ENCODE measurements at regions not wholly inside any gene's neighbourhood (a gene's known extent, or its start where the extent isn't known, plus 50 kb on each side); places are given as distances from the start of the nearest gene placed in this dataset.
A peak's percentile ranks its signal among the peaks of the same experiment; 100 is the strongest.

GRCh38 chr13:59203855-59204254, 959.9 kb downstream of the DIAPH3 start:
- TF ChIP-seq CTCF (IDR thresholded peaks at IDR 0.05; ENCODE audit: low read depth, low read length), result no peak
- Histone ChIP-seq H3K36me3 (no peaks in the 10 kb centered on the region), H3K4me1 (ENCODE audit: low read depth) (no peaks in the 10 kb centered on the region), H3K9me3 (ENCODE audit: low read depth) (no peaks in the 10 kb centered on the region), H3K27ac (no peak overlapping the region), H3K27me3 (no peaks in the 10 kb centered on the region), H3K4me3 (no peak overlapping the region)
- DNase-seq (ENCODE audit: low read depth in 1 of 2, low spot score in 1 of 2), result peak in 1 of 2 donors; percentile 59

GRCh38 chr13:59205501-59205900, 958.2 kb downstream of the DIAPH3 start:
- H3K27ac ChIP-seq, result no peak overlapping the region

GRCh38 chr13:59208405-59209195, 955.1 kb downstream of the DIAPH3 start:
- H3K36me3 ChIP-seq, result no peaks in the 10 kb centered on the region
- TF ChIP-seq CTCF (IDR thresholded peaks at IDR 0.05; ENCODE audit: low read depth, low read length), result no peak
- no peaks in the 10 kb centered on the region for H3K27me3 ChIP-seq
- H3K4me3 ChIP-seq, result no peak overlapping the region
- no peaks in the 10 kb centered on the region for H3K9me3 ChIP-seq (ENCODE audit: low read depth)
- DNase-seq (ENCODE audit: low read depth in 1 of 2, low spot score in 1 of 2), result peak in 1 of 2 donors; percentile 25
- H3K4me1 ChIP-seq (ENCODE audit: low read depth), result no peaks in the 10 kb centered on the region
- no peak overlapping the region for H3K27ac ChIP-seq

More at GRCh38 chr13:59205501-59205900, 958.2 kb downstream of the DIAPH3 start:
- TF ChIP-seq CTCF (IDR thresholded peaks at IDR 0.05; ENCODE audit: low read depth, low read length), result no peak
- Histone ChIP-seq H3K4me3 (no peak overlapping the region), H3K27me3 (no peaks in the 10 kb centered on the region), H3K4me1 (ENCODE audit: low read depth) (no peaks in the 10 kb centered on the region), H3K9me3 (ENCODE audit: low read depth) (no peaks in the 10 kb centered on the region), H3K36me3 (no peaks in the 10 kb centered on the region)
- no peak for DNase-seq (ENCODE audit: low read depth in 1 of 2, low spot score in 1 of 2)

- no peak overlapping the region for H3K4me3 ChIP-seq
- no peaks in the 10 kb centered on the region for H3K36me3 ChIP-seq
- H3K9me3 ChIP-seq (ENCODE audit: low read depth), result no peaks in the 10 kb centered on the region
- H3K4me1 ChIP-seq (ENCODE audit: low read depth), result no peaks in the 10 kb centered on the region
- H3K27ac ChIP-seq, result no peak overlapping the region
- H3K27me3 ChIP-seq, result no peaks in the 10 kb centered on the region
- TF ChIP-seq CTCF (IDR thresholded peaks at IDR 0.05; ENCODE audit: low read depth, low read length), result no peak
- peak in 1 of 2 donors; percentile 5 for DNase-seq (ENCODE audit: low read depth in 1 of 2, low spot score in 1 of 2)
These were observed 953.2 kb downstream of the DIAPH3 start for GRCh38 chr13:59210543-59210942.

GRCh38 chr13:59211606-59212005, 952.1 kb downstream of the DIAPH3 start:
- no peak overlapping the region for H3K27ac ChIP-seq
- no peak overlapping the region for H3K4me3 ChIP-seq
- no peak for DNase-seq (ENCODE audit: low read depth in 1 of 2, low spot score in 1 of 2)
- no peak for TF ChIP-seq CTCF (IDR thresholded peaks at IDR 0.05; ENCODE audit: low read depth, low read length)
- no peaks in the 10 kb centered on the region for H3K9me3 ChIP-seq (ENCODE audit: low read depth)
- no peaks in the 10 kb centered on the region for H3K27me3 ChIP-seq
- no peaks in the 10 kb centered on the region for H3K36me3 ChIP-seq
- no peaks in the 10 kb centered on the region for H3K4me1 ChIP-seq (ENCODE audit: low read depth)
